Astrocyte (in vitro differentiated cells and primary cell): ENCODE measurements at regions not wholly inside any gene's neighbourhood (a gene's known extent, or its start where the extent isn't known, plus 50 kb on each side); places are given as distances from the start of the nearest gene placed in this dataset.

Experiments
- DNase-seq: peaks from one replicate; pipeline ENCODE4 v3.0.0-alpha.2; 2010; ENCODE audit warnings: low read depth
- FAIRE-seq: peaks from 2 replicates; lab custom pipeline; 2011; peaks lifted over from hg19 to GRCh38; lab: Jason Lieb, UNC
- H2AFZ ChIP-seq: 2 replicates; pipeline ENCODE4 v1.6.0; 2012; ENCODE audit warnings: low read depth, low read length, inconsistent platforms
- H3K27ac ChIP-seq: 2 replicates; pipeline ENCODE4 v1.5.1; 2011; ENCODE audit warnings: low read depth, low read length, inconsistent platforms
- H3K27me3 ChIP-seq: 2 replicates; pipeline ENCODE4 v1.6.0; 2011; ENCODE audit warnings: low read length, inconsistent platforms; ENCODE audit not compliant: insufficient read depth
- H3K36me3 ChIP-seq: 2 replicates; pipeline ENCODE4 v1.5.1; 2011; ENCODE audit warnings: low read length, inconsistent platforms; ENCODE audit not compliant: insufficient read depth
- H3K4me1 ChIP-seq: 2 replicates; pipeline ENCODE4 v1.5.1; 2011; ENCODE audit warnings: low read length, inconsistent platforms; ENCODE audit not compliant: insufficient read depth
- H3K4me2 ChIP-seq: 2 replicates; pipeline ENCODE4 v1.6.0; 2012; ENCODE audit warnings: low read length, inconsistent platforms
- H3K4me3 ChIP-seq: 2 replicates; pipeline ENCODE4 v1.5.1; 2011; ENCODE audit warnings: low read depth, mild to moderate bottlenecking, low read length, inconsistent platforms; ENCODE audit not compliant: insufficient read depth
- H3K79me2 ChIP-seq: 2 replicates; pipeline ENCODE4 v1.6.0; 2012; ENCODE audit warnings: mild to moderate bottlenecking, low read length, inconsistent platforms; ENCODE audit not compliant: insufficient read depth
- H3K9ac ChIP-seq: 2 replicates; pipeline ENCODE4 v1.6.0; 2012; ENCODE audit warnings: mild to moderate bottlenecking, low read length, inconsistent platforms
- H3K9me3 ChIP-seq: 2 replicates; pipeline ENCODE4 v1.5.1; 2012; ENCODE audit warnings: low read depth, mild to moderate bottlenecking, low read length, inconsistent platforms; ENCODE audit not compliant: insufficient read depth
- H4K20me1 ChIP-seq: 2 replicates; pipeline ENCODE4 v1.6.0; 2012; ENCODE audit warnings: low read length, inconsistent platforms; ENCODE audit not compliant: insufficient read depth
- H3K27ac Mint-ChIP-seq: one replicate; pipeline ENCODE4 v1.8.0; 2021; ENCODE audit warnings: mild to moderate bottlenecking, mixed read lengths; ENCODE audit not compliant: unreplicated experiment
- H3K27me3 Mint-ChIP-seq: one replicate; pipeline ENCODE4 v1.8.0; 2021; ENCODE audit warnings: low read depth, mixed read lengths; ENCODE audit not compliant: unreplicated experiment
- H3K36me3 Mint-ChIP-seq: one replicate; pipeline ENCODE4 v1.8.0; 2021; ENCODE audit warnings: low read depth, mixed read lengths; ENCODE audit not compliant: unreplicated experiment
- H3K4me1 Mint-ChIP-seq: one replicate; pipeline ENCODE4 v1.8.0; 2021; ENCODE audit warnings: low read depth, mixed read lengths; ENCODE audit not compliant: unreplicated experiment
- H3K4me3 Mint-ChIP-seq: one replicate; pipeline ENCODE4 v1.8.0; 2021; ENCODE audit warnings: mild to moderate bottlenecking, moderate library complexity, mixed read lengths; ENCODE audit not compliant: unreplicated experiment
- H3K9me3 Mint-ChIP-seq: one replicate; pipeline ENCODE4 v1.8.0; 2021; ENCODE audit warnings: mild to moderate bottlenecking, mixed read lengths; ENCODE audit not compliant: unreplicated experiment
- CTCF ChIP-seq: IDR thresholded peaks from 2 replicates; pipeline ENCODE4 v1.5.1; 2011; ENCODE audit warnings: low read depth, mild to moderate bottlenecking, inconsistent platforms, low read length, moderate library complexity; ENCODE audit not compliant: insufficient read depth
- EZH2 ChIP-seq: IDR thresholded peaks from 2 replicates; pipeline ENCODE4 v1.6.1; 2012; ENCODE audit warnings: mild to moderate bottlenecking, low read length, inconsistent platforms; ENCODE audit not compliant: insufficient read depth

GRCh38 chr6:121520337-121521163 is 85.1 kb downstream of the GJA1 start:
- Histone ChIP-seq H4K20me1 (no peaks in the 10 kb centered on the region), H3K27ac (peak overlapping the region; percentile 100), H3K4me3 (no peak overlapping the region), H3K9me3 (no peaks in the 10 kb centered on the region), H3K4me1 (peaks cover 57% of the 10 kb centered on the region), H2AFZ (peak overlapping the region; percentile 16), H3K36me3 (no peaks in the 10 kb centered on the region), H3K79me2 (no peaks in the 10 kb centered on the region), H3K27me3 (no peaks in the 10 kb centered on the region), H3K4me2 (peak overlapping the region; percentile 80), H3K9ac (peak overlapping the region; percentile 92)
- H3K27ac Mint-ChIP-seq, result peak overlapping the region; percentile 97
- H3K4me3 Mint-ChIP-seq, result peak overlapping the region; percentile 11
- H3K27me3 Mint-ChIP-seq, result no peaks in the 10 kb centered on the region
- peak; percentile 99 for FAIRE-seq
- TF ChIP-seq EZH2, result no peak
- TF ChIP-seq CTCF, result no peak
- H3K36me3 Mint-ChIP-seq, result no peaks in the 10 kb centered on the region
- no peaks in the 10 kb centered on the region for H3K9me3 Mint-ChIP-seq
- peak; percentile 98 for DNase-seq
- H3K4me1 Mint-ChIP-seq, result peaks cover 49% of the 10 kb centered on the region

GRCh38 chr6:121521164-121521555 is 85.7 kb downstream of the GJA1 start:
- FAIRE-seq, result no peak
- Histone ChIP-seq H4K20me1 (no peaks in the 10 kb centered on the region), H3K4me3 (no peak overlapping the region), H2AFZ (no peak overlapping the region), H3K9me3 (no peaks in the 10 kb centered on the region), H3K27ac (peak overlapping the region; percentile 100), H3K4me2 (peak overlapping the region; percentile 80), H3K79me2 (no peaks in the 10 kb centered on the region), H3K4me1 (peaks cover 52% of the 10 kb centered on the region), H3K27me3 (no peaks in the 10 kb centered on the region), H3K9ac (peak overlapping the region; percentile 92), H3K36me3 (no peaks in the 10 kb centered on the region)
- TF ChIP-seq EZH2, result no peak
- TF ChIP-seq CTCF, result no peak
- DNase-seq, result no peak
- no peaks in the 10 kb centered on the region for H3K27me3 Mint-ChIP-seq
- no peaks in the 10 kb centered on the region for H3K36me3 Mint-ChIP-seq
- no peaks in the 10 kb centered on the region for H3K9me3 Mint-ChIP-seq
- H3K4me3 Mint-ChIP-seq, result peak overlapping the region; percentile 11
- peak overlapping the region; percentile 97 for H3K27ac Mint-ChIP-seq
- peaks cover 43% of the 10 kb centered on the region for H3K4me1 Mint-ChIP-seq

- Histone ChIP-seq H3K27ac (peak overlapping the region; percentile 100), H4K20me1 (no peaks in the 10 kb centered on the region), H3K4me3 (peak overlapping the region; percentile 29), H3K9ac (peak overlapping the region; percentile 92), H2AFZ (no peak overlapping the region), H3K9me3 (no peaks in the 10 kb centered on the region), H3K4me1 (peaks cover 46% of the 10 kb centered on the region), H3K27me3 (no peaks in the 10 kb centered on the region), H3K4me2 (peak overlapping the region; percentile 80), H3K36me3 (no peaks in the 10 kb centered on the region), H3K79me2 (no peaks in the 10 kb centered on the region)
- DNase-seq (peak; percentile 97), FAIRE-seq (peak; percentile 99)
- peaks cover 43% of the 10 kb centered on the region for H3K4me1 Mint-ChIP-seq
- H3K27me3 Mint-ChIP-seq, result no peaks in the 10 kb centered on the region
- no peaks in the 10 kb centered on the region for H3K36me3 Mint-ChIP-seq
- H3K9me3 Mint-ChIP-seq, result no peaks in the 10 kb centered on the region
- no peak overlapping the region for H3K4me3 Mint-ChIP-seq
- TF ChIP-seq CTCF (no peak), EZH2 (no peak)
- peak overlapping the region; percentile 97 for H3K27ac Mint-ChIP-seq
Measured at GRCh38 chr6:121522265-121522664, 86.8 kb downstream of the GJA1 start.
